Stimulated activated CD4-positive, alpha-beta T cell treated with anti-CD3 and anti-CD28 coated beads, Interleukin-12 subunit alpha, Interleukin-12 subunit beta, amount 100 ng/mL, for 4 hours (primary cell): ENCODE measurements at regions not wholly inside any gene's neighbourhood (a gene's known extent, or its start where the extent isn't known, plus 50 kb on each side); places are given as distances from the start of the nearest gene placed in this dataset.

Source experiments
- DNase-seq: peaks from one replicate; pipeline ENCODE4 v3.0.0-alpha.2; 2020

DNA sequence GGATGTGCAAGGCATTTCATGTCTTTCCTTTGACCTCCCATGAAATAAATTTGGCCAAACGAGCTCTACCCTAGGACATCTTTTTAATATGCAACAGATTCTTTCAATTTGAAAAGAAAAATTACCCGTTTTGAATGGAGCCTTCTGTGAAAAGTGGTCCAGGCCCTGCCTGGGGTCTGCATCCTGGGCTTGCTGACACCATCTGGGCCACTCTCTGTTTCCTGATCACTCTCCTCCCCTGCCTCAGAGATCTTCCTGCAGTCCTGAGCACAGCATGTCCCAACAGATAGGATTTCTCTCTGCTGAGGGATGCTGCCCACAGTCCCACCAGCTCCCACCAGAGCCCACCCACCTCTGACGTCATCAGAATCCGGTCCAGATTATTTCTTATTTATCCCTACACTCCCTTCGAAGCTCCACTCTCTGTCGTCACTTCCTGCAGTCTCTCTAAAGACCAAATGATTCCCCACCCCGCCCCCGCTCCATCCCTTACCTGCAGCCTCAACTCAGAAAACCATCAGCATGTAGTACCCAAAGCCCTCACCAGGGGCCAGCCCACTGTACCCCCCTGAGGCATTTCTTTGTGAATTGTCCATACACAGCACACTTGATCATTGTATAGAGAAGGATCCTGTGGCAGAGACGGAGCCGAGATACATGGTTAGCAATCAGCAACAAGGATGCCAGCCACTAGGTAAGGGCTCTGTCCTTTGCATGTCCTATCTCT is 192.1 kb upstream of the MGMT start:
- no peak for DNase-seq

DNA sequence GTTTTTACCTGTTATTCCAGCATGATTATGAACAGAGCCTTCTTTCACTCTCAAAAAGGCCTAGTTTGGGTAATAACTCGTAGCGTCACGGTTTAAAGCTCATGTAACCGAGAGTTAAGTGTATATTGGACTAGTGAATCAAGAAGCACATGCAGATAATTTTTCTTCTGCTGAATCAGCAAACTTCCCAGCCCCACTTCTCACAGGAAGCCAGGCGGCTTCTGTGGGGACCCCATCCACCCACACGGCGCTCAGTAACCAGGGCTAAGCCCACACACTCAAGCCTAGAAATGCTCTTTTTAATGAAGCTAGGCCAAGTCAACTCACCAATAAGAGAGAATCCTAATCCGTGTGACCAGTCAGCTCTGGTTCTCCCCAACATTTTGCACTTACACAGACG is 191.2 kb upstream of the MGMT start:
- no peak for DNase-seq

- no peak for DNase-seq
Measured at GRCh38 chr10:129277084-129277483, 190.0 kb upstream of the MGMT start.

DNA sequence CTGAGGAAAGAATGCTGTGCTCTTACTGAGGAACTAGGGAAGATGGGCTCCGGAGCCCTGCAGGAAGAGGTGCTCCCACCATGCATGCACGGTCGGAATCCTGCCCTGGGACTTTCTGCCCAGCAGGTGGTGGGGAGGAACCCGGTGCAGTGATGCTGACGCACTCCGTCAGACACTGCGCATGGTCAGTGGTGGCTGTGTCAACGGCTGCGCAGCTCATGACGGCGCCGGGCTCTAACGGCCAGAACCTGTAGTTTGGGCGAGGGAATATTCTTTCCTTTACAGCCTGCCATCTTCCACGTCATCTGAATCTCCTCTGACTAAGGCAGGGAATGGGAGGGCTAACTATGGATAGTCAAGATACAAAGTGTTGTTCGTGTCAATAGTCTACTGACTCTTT is 189.2 kb upstream of the MGMT start:
- DNase-seq, result no peak

- no peak for DNase-seq
Measured at GRCh38 chr10:129278686-129279085, 188.4 kb upstream of the MGMT start.

GRCh38 chr10:129279446-129280154 is 187.4 kb upstream of the MGMT start:
- no peak for DNase-seq

DNA sequence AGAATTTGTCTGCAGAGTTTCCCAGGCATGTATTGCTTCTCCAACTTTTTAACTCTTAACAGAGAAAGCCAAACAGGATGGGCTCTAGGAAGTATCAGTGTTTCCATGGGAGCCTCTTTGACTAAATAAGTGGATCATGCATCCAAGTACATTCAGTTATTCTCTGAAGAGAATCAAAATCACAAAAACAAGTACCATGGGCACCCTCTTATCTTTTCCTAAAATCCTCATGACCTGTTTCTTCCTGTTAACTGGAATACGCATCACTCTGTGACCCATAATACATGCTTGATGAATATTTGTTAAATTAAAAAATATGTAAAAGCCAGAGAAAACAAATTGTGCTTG is 186.9 kb upstream of the MGMT start:
- DNase-seq, result no peak

- no peak for DNase-seq
Measured at GRCh38 chr10:129280908-129281586, 186.0 kb upstream of the MGMT start.

DNA sequence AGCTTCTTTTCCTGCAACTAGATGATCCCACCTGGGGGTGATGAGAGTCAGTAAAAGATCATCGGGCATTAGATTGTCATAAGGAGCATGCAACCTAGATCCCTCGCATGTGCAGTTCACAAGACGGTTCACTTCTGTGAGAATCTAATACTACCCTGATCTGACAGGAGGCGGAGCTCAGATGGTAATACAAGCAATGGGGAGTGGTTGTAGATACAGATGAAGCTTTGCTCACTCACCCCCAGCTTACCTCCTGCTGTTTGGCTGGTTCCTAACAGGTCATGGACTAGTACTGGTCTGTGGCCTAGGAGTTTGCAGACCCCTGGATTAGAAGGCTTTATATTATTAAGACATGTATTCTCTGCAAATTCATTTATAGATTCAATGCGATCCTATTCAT is 181.6 kb upstream of the MGMT start:
- DNase-seq, result no peak

DNA sequence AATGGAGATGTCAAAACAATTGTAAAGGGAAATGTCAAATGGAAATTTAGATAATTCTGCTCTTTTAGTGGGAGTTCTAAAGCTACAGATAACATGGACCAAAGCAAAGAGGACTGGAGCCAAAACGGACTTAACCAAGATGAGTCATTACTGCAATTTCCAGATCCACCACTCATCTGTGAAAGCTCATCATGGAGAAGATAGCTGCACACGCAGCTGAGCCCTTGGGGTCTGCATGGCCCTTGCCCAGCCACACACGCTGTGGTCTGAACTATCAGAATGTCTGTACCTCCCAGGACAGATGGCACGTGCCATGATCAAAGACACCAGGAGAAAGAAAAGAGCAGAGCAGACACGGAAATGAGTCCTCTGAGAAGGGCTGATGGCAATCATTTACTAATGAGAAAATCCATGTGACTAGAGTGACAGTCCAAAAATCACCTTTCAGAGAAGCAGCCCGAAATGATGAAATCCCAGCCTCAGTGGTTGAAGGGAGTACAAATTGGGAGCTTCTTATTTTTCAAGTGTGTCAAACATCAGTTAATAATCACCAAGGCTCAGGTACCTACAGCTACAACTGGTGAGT is 177.9 kb upstream of the MGMT start:
- no peak for DNase-seq

GRCh38 chr10:129293991-129294700 is 172.9 kb upstream of the MGMT start:
- DNase-seq, result no peak

DNA sequence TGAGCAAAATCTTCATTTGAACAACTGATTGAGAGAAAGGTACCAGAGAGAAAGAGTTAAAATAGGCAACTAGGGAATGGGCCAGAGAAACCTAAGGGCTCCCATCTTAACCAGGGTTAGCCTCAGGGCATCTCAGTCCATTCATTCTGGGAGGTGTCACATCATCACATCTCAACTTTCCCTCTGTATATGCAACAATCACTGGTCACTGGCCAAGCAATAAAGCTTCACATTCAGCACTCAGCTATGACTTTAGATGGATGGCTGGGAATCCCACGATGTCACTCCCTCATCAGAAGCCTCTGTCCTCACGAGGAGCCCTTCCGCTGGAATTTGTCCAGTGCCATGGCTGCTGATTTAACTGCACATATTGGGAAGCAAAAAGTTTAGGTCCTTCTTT is 172.1 kb upstream of the MGMT start:
- no peak for DNase-seq

GRCh38 chr10:129305046-129305445 is 162.0 kb upstream of the MGMT start:
- no peak for DNase-seq

GRCh38 chr10:129307141-129307540 is 159.9 kb upstream of the MGMT start:
- no peak for DNase-seq

DNA sequence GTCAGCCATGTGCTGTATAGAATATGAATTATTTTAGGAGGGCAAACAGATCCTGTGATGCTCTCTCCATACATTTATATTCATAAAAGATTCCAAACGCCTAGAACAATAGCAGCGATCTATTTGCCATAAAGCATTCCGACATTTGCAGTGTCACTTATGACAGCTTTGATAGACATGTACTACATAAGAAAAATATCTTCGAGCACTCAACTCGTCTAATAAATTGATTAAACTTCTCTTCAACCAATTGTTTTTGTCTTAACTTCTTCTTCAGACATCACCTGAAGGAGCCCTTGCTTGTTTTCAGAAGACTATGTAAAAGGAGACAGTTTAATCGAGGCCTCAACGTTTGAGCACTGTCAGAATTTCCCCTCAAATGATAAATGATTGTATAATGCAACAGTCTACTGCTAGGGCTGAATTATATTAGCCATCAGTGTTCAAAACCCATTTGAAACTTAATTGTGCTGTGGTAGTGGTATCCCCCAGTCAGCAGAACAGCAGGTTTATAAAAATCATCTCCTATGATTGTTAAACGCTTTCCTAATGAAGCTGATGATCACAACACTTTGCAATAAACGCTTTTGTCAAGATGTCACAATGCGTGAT is 158.0 kb upstream of the MGMT start:
- no peak for DNase-seq

- DNase-seq, result no peak
Measured at GRCh38 chr10:129309565-129309964, 157.5 kb upstream of the MGMT start.

DNA sequence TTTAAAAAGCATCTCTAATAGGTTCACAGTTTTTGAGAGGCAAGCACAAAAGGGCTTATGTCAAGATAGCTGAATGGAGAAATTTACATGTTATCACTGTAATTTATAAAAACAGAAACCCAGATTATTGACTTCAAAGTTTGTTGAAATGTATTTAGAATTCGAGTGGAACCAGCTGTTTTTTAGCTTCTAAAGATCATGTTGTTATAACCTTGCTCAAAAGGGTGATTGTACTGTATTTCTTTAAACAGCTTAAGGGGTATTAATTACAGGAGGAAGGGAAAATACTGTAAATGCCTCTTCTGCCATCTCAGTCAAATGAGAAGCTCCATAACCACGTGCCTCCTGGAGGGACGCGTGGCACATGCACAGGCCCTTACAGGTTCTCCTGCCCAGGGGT is 156.2 kb upstream of the MGMT start:
- DNase-seq, result no peak

DNA sequence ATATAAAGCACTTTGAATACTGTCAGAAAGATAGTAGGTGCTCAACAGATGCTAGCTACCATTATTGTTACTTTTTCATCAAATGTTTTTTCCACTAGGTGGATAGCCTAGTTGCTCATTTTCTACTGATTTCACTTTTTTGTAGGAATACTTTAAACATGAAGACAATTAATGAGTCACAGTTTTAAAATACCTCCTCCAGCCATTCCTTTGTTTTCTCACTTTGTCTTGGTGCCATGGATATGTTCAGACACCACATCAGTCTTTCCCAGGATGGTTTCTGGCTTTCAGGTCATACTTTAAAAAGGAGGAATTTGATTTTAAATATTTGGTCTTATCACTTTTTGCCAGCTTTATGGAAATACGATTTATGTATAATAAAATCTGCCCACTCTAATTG is 147.1 kb upstream of the MGMT start:
- no peak for DNase-seq

DNA sequence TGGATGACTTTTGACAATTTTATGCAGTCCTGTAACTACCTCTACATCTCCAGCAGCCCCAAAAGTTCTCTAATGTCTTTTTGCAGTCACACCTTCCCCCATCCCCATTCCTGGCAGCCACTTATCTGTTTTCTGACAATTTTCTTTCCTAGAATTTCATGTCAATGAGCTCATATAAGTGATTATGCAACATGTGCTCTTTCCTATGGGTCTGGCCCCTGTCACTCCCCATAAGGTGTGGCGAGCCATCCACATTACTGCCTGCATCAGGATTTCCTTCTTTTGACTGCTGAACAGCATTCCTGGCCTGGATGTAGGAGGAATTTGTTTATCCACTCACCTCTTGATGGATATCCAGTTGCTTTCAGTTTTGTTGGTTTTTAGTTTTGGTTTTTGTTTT is 146.7 kb upstream of the MGMT start:
- DNase-seq, result no peak

DNA sequence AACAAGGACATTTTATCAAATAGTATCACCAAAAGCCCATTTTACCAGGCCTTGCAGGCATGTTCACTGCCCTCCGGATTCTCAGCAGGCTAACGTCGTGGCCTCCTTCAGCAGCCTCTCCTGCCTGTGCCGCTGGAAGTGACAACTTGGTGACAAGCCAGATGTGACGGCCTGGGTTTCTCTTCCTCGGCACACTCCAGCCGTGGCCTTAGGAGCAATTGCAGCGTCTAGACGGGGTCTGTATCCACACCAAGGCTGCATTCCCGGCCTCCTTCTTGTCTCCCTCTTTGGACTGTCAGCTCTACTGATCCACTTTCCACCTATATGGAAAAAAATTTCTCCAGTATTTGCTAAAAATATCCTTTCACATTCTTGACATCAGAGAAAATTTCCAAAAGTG is 145.3 kb upstream of the MGMT start:
- DNase-seq, result no peak

GRCh38 chr10:129322933-129323820 is 143.9 kb upstream of the MGMT start:
- DNase-seq, result no peak

- no peak for DNase-seq
Measured at GRCh38 chr10:129323879-129324278, 143.2 kb upstream of the MGMT start.
